NCI-H2029 (cell line): ENCODE measurements at regions not wholly inside any gene's neighbourhood (a gene's known extent, or its start where the extent isn't known, plus 50 kb on each side); places are given as distances from the start of the nearest gene placed in this dataset.
"Not testable (repeated sequence)": the region's sequence is repeated elsewhere in the genome, so short reads cannot be mapped to it uniquely, and the experiment has no call there.

Experiments
- DNase-seq: peaks from one replicate; lab custom pipeline; 2025; lab: John Stamatoyannopoulos, UW

GRCh38 chr12:60194678-60195077 lies 598.8 kb downstream of the SLC16A7 start:
- DNase-seq = no peak

DNA sequence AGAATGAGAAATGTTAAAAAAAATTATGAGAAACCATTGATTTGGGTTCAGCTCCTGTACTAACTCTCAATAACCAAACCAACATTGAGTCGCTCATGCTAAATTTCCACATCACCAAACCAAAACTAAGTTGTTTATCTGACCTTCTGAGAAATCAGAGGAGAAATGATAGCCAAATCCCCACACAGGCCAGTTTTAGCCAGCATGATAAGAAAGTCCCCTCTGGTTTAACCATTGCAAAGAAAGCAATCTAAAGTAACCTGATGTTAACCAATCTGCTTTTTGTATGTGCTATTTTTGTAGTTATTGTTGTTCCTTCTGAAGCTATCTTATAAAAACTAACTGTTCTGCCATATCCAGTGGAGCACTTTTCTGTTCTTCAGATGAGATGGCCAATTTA lies 599.7 kb downstream of the SLC16A7 start:
- no peak for DNase-seq

DNA sequence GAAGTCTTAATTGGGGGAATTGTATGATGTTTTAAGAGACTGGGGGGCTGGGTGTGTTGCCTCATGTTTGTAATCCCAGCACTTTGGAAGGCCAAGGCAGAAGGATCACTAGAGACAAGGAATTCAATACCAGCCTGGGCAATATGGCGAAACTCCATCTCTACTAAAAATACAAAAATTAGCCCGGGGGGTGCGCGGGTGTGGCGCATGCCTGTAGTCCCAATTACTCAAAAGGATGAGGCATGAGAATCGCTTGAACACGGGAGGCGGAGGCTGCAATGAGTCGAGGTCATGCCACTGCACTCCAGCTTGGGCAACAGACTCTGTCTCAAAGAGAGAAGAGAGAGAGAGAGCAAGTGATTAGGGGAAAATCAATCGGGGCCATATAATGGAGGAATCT lies 600.5 kb downstream of the SLC16A7 start:
- DNase-seq = no peak

DNA sequence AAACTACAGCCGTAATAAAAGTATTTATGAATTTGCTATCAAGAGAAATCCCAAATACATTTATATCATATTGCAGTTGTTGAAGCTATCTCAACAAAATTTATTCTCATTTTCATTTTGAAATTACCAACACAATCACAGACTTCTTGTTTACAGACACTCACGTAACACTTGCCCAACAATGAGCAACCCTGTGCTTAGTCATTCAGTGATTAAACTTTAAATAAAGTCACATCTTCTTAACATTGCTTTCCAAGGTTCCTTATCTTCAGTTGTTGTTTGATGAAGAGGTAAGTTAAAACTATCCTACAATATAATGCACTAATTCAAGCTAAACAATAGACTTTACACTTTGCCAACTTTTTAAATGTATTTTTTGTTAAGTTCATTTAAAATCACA lies 601.8 kb downstream of the SLC16A7 start:
- DNase-seq = no peak

DNA sequence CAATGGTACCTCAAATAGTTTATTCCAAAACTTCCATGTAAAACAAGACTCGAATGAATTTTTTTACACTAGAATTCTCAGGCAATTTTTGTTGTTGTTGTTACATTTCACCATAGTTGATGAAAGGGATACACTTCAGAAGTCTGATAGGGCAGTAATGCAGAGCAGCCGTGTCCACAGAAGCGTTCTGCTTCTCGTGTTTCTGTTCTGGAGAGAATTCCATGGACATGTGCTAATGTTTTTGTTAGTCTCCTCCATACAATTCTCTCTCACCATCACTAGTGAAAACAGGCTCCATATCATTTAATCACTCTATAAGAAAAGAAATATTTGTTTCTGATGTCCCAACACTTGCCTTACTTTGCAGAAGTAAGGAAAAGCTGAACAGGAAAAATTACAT lies 606.1 kb downstream of the SLC16A7 start:
- no peak for DNase-seq

- no peak for DNase-seq
These were observed 609.7 kb downstream of the SLC16A7 start for GRCh38 chr12:60205500-60205899.

GRCh38 chr12:60209521-60209920 lies 613.7 kb downstream of the SLC16A7 start:
- DNase-seq = no peak

DNA sequence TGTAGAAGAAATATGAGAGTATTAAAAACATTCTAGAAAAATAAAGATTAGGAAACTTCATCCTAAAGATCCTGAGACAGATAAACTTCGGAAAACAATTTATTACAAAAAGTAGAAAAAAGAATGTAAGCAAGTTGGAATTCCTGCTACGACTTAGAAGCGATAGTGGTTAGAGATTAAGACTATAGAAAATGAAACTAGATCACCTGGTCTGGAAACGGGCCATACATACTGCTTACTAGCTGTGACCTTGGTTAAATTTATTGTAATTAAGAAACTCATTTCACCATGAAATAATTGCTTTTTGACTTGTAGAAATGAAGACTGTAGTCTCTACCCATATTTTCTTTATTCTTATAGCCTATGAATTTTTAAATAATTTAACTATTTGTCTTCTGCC lies 614.1 kb downstream of the SLC16A7 start:
- DNase-seq = peak; percentile 25

DNA sequence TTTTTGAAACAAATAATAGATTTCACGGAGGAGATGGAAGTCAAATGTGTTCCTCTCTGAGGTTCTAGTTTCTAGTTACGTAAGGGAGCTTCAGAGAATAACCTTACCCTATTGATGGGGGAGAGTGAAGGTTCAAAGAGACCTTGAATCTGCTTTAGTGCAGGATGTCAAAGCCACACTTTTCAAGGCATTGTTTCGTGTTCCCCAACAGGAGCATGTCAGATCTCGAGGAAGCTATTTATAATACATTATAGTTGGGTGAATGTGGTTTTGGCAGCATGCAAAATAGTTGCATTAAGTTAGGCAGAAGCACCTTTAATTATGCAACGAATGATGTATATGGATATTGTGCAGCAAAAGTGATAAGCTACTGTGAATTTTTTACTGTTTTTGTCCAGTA lies 614.9 kb downstream of the SLC16A7 start:
- no peak for DNase-seq

DNA sequence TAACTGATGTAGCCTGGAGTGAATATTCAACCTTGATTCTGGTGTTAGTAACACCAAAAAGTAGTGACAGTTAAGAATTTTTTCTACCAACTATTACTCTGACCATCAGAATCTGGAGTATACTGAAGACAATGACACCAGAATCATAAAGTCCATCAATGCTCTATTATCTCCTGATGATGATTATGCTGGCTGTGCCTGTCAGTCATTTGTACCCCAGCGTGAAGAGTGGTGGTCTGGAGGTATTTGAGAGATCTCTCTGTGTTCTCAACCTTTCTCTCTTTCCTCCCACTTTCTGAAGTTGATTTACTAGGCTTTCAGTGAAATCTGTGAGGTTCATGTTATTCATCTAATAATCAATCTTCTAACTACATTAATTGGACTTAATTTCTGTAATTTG lies 615.4 kb downstream of the SLC16A7 start:
- no peak for DNase-seq

- DNase-seq = no peak
These were observed 616.6 kb downstream of the SLC16A7 start for GRCh38 chr12:60212159-60213000.

GRCh38 chr12:60213272-60213671 lies 617.4 kb downstream of the SLC16A7 start:
- not testable (repeated sequence) for DNase-seq

- DNase-seq = no peak
These were observed 620.4 kb downstream of the SLC16A7 start for GRCh38 chr12:60216226-60216625.

- no peak for DNase-seq
These were observed 627.4 kb downstream of the SLC16A7 start for GRCh38 chr12:60223242-60223641.

GRCh38 chr12:60225216-60226000 lies 629.6 kb downstream of the SLC16A7 start:
- no peak for DNase-seq

GRCh38 chr12:60227916-60228315 lies 632.1 kb downstream of the SLC16A7 start:
- DNase-seq = no peak

GRCh38 chr12:60230056-60230455 lies 634.2 kb downstream of the SLC16A7 start:
- DNase-seq = no peak

- no peak for DNase-seq
These were observed 635.5 kb downstream of the SLC16A7 start for GRCh38 chr12:60231303-60231702.

- no peak for DNase-seq
These were observed 636.4 kb downstream of the SLC16A7 start for GRCh38 chr12:60231976-60232907.

DNA sequence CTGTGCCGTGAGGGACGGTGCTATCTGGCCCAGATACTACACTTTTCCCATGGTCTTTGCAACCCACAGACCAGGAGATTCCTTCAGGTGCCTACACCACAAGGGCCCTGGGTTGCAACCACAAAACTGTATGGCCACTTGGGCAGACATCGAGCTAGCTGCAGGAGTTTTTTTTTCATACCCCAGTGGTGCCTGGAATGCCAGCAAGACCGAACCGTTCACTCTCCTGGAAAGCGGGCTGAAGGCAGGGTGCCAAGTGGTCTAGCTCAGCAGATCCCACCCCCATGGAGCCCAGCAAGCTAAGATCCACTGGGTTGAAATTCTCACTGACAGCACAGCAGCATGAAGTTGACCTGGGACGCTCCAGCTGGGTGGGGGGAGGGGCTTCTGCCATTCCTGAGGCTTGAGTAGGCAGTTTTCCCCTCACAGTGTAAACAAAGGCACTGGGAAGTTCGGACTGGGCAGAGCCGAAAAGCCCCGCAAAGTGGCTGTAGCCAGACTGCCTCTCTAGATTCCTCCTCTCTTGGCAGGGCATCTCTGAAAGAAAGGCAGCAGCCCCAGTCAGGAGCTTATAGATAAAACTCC lies 638.9 kb downstream of the SLC16A7 start:
- DNase-seq = not testable (repeated sequence)

DNA sequence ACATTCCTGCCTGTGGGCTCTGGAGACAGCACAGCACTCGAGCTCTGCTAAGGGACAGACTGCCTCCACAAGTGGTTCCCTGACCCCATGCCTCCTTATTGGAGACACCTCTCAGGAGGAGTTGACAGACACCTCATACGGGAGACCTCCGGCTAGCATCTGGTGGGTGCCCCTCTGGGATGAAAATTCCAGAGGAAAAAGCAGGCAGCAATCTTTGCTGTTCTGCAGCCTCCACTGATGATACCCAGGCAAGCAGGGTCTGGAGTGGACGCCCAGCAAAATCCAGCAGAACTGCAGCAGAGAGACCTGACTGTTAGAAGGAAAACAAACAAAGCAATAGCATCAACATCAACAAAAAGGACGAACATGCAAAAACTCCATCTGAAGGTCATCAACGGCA lies 639.4 kb downstream of the SLC16A7 start:
- DNase-seq = no peak

GRCh38 chr12:60236416-60236815 lies 640.6 kb downstream of the SLC16A7 start:
- DNase-seq = not testable (repeated sequence)
